Kidney capillary endothelial cell (primary cell): ENCODE measurements at regions not wholly inside any gene's neighbourhood (a gene's known extent, or its start where the extent isn't known, plus 50 kb on each side); places are given as distances from the start of the nearest gene placed in this dataset.

Experiments
- DNase-seq: peaks from one replicate; pipeline ENCODE4 v3.0.0-alpha.2; 2018; ENCODE audit warnings: low spot score

- DNase-seq, result no peak
These were observed 100.7 kb downstream of the ASB7 start for GRCh38 chr15:100703032-100703578.

GRCh38 chr15:100703671-100704070 lies 101.3 kb downstream of the ASB7 start:
- no peak for DNase-seq

- no peak for DNase-seq
These were observed 102.1 kb downstream of the ASB7 start for GRCh38 chr15:100704281-100705055.

GRCh38 chr15:100705065-100705464 lies 102.7 kb downstream of the ASB7 start:
- no peak for DNase-seq

- DNase-seq, result no peak
These were observed 103.5 kb downstream of the ASB7 start for GRCh38 chr15:100705841-100706240.

- no peak for DNase-seq
These were observed 104.8 kb downstream of the ASB7 start for GRCh38 chr15:100707229-100707628.

- DNase-seq, result no peak
These were observed 106.5 kb downstream of the ASB7 start for GRCh38 chr15:100708916-100709315.

GRCh38 chr15:100710222-100710621 lies 107.8 kb downstream of the ASB7 start:
- DNase-seq, result no peak

GRCh38 chr15:100710744-100711515 lies 108.5 kb downstream of the ASB7 start:
- no peak for DNase-seq

GRCh38 chr15:100711516-100712021 lies 109.2 kb downstream of the ASB7 start:
- DNase-seq, result no peak

GRCh38 chr15:100712226-100712625 lies 109.8 kb downstream of the ASB7 start:
- DNase-seq, result no peak

GRCh38 chr15:100713163-100713867 lies 110.9 kb downstream of the ASB7 start:
- no peak for DNase-seq

GRCh38 chr15:100714034-100714748 lies 111.8 kb downstream of the ASB7 start:
- no peak for DNase-seq

GRCh38 chr15:100714749-100715342 lies 112.5 kb downstream of the ASB7 start:
- no peak for DNase-seq

GRCh38 chr15:100715571-100716455 lies 113.4 kb downstream of the ASB7 start:
- no peak for DNase-seq

GRCh38 chr15:100716456-100717085 lies 114.2 kb downstream of the ASB7 start:
- DNase-seq, result no peak

GRCh38 chr15:100717596-100717995 lies 115.2 kb downstream of the ASB7 start:
- DNase-seq, result no peak

GRCh38 chr15:100718075-100718980 lies 115.9 kb downstream of the ASB7 start:
- DNase-seq, result no peak
